ENCODE measurements at regions not wholly inside any gene's neighbourhood (a gene's known extent, or its start where the extent isn't known, plus 50 kb on each side); places are given as distances from the start of the nearest gene placed in this dataset.
A peak's percentile ranks its signal among the peaks of the same experiment; 100 is the strongest.

DNA sequence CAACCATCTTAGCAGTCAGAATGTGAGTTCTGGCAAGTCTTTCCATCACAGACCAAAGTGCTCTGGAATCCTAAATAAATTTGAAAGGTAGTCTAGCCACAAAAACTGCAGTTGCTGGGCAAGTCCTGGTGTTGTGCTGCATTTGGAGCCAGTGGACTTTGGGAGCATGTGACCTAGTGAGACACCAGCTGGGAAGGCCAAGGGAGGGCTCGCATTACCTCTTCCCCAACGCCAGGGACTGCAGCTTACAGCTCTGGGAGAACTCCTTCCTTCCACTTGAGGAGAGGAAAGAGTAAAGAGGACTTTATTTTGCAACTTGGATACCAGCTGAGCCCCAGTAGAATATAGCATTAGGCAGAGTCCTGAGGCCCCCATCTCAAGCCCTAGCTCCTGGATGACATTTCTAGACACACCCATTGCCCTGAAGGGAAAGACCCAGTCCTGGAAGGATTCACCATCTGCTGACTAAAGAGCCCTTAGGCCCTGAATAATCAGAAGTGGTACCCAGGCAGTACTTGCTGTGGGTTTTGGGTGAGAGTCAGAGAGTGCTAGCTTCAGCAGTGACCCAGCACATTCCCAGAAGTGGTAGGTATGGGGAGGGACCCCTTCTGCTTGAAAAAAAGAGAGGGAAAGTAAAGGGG lies 190.7 kb downstream of the NUF2 start:
- Histone ChIP-seq H3K9me3 (ENCODE audit: low read length) (no peaks in the 10 kb centered on the region), H3K4me2 (ENCODE audit: low read length) (no peak overlapping the region), H3F3A (ENCODE audit: insufficient read depth, low read length, poor library complexity, severe bottlenecking) (no peaks in the 10 kb centered on the region), H3K4me3 (ENCODE audit: low read length) (no peak overlapping the region), H3K36me3 (ENCODE audit: insufficient read depth, low read length) (no peaks in the 10 kb centered on the region), H3K27ac (ENCODE audit: low read length) (no peak overlapping the region), H4K20me1 (ENCODE audit: insufficient read depth) (no peaks in the 10 kb centered on the region), H3K27me3 (ENCODE audit: insufficient read depth, low read depth, low read length) (no peaks in the 10 kb centered on the region), H3K9me2 (ENCODE audit: insufficient read depth, low read length) (no peaks in the 10 kb centered on the region), H3K79me2 (replicated peaks; ENCODE audit: insufficient read depth, low read length) (no peaks in the 10 kb centered on the region), H2AFZ (ENCODE audit: low read depth, low read length) (no peak overlapping the region), H3K9ac (ENCODE audit: low read length) (no peak overlapping the region)
- TF ChIP-seq, protein P1, sequence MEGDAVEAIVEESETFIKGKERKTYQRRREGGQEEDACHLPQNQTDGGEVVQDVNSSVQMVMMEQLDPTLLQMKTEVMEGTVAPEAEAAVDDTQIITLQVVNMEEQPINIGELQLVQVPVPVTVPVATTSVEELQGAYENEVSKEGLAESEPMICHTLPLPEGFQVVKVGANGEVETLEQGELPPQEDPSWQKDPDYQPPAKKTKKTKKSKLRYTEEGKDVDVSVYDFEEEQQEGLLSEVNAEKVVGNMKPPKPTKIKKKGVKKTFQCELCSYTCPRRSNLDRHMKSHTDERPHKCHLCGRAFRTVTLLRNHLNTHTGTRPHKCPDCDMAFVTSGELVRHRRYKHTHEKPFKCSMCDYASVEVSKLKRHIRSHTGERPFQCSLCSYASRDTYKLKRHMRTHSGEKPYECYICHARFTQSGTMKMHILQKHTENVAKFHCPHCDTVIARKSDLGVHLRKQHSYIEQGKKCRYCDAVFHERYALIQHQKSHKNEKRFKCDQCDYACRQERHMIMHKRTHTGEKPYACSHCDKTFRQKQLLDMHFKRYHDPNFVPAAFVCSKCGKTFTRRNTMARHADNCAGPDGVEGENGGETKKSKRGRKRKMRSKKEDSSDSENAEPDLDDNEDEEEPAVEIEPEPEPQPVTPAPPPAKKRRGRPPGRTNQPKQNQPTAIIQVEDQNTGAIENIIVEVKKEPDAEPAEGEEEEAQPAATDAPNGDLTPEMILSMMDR (IDR thresholded peaks at IDR 0.05; ENCODE audit: poor library complexity, severe bottlenecking), result no peak
- no peak for TF ChIP-seq RAD21 (conservative IDR thresholded peaks at IDR 0.05)
- TF ChIP-seq TAF1 (IDR thresholded peaks at IDR 0.05; ENCODE audit: low read depth), result no peak
- no peak for TF ChIP-seq POLR2AphosphoS5 (IDR thresholded peaks at IDR 0.05)
- TF ChIP-seq SMC3 (conservative IDR thresholded peaks at IDR 0.05; ENCODE audit: poor library complexity), result no peak
- no peak for TF ChIP-seq EZH2 (IDR thresholded peaks at IDR 0.05; ENCODE audit: borderline replicate concordance, insufficient read depth, low read length, poor library complexity, severe bottlenecking)
- TF ChIP-seq MXI1 (conservative IDR thresholded peaks at IDR 0.05; ENCODE audit: poor library complexity, severe bottlenecking), result no peak

DNA sequence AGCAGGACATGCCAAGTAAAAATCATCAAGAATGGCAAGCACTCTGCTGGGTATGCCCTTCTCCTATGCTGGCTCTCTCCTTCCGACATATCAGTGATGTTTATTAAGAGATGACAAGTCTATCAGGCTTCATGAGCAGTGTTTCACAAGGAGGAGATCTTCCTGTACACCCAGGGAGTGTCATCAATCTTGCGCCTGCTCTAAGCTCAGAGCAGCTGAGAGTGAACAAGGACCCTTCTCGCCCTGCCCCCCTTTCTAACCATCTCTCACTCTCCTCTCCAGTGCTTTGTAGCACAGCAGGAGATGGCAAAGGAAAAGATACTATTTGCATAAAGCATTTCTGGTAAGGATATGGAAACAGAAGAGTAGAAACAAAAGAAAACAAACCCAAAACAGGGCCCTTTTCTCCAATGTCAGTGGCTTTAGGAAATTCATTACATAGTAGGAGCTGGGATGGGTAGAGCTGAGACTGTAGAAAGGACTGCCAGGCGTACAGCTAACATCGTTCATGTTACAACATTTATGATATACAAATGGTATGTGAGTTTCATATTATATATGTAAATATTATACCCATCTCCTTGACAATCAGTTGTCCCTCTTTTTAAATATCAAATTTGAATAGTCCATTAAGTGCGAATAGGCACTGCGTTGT lies 201.7 kb downstream of the NUF2 start:
- TF ChIP-seq, protein P1 (IDR thresholded peaks at IDR 0.05; ENCODE audit: poor library complexity, severe bottlenecking), result no peak
- TF ChIP-seq EP300 (conservative IDR thresholded peaks at IDR 0.05; ENCODE audit: poor library complexity, severe bottlenecking) (peak; percentile 52), RAD21 (conservative IDR thresholded peaks at IDR 0.05) (peak; percentile 30), SMC3 (conservative IDR thresholded peaks at IDR 0.05; ENCODE audit: poor library complexity) (peak; percentile 16)
- Histone ChIP-seq H4K20me1 (ENCODE audit: insufficient read depth) (no peaks in the 10 kb centered on the region), H3K27me3 (ENCODE audit: insufficient read depth, low read depth, low read length) (no peaks in the 10 kb centered on the region), H2AFZ (ENCODE audit: low read depth, low read length) (no peak overlapping the region), H3K4me2 (ENCODE audit: low read length) (no peak overlapping the region), H3K9me3 (ENCODE audit: low read length) (peaks cover 8% of the 10 kb centered on the region), H3K27ac (ENCODE audit: low read length) (peak overlapping the region; percentile 62), H3K79me2 (replicated peaks; ENCODE audit: insufficient read depth, low read length) (no peaks in the 10 kb centered on the region), H3K9ac (ENCODE audit: low read length) (peak overlapping the region; percentile 10), H3K4me3 (ENCODE audit: low read length) (peak overlapping the region; percentile 33), H3K36me3 (ENCODE audit: insufficient read depth, low read length) (no peaks in the 10 kb centered on the region), H3F3A (ENCODE audit: insufficient read depth, low read length, poor library complexity, severe bottlenecking) (no peaks in the 10 kb centered on the region), H3K9me2 (ENCODE audit: insufficient read depth, low read length) (no peaks in the 10 kb centered on the region)

Measured in neural cell (in vitro differentiated cells).